Tibial artery (tissue), 4 donors: ENCODE measurements at regions not wholly inside any gene's neighbourhood (a gene's known extent, or its start where the extent isn't known, plus 50 kb on each side); places are given as distances from the start of the nearest gene placed in this dataset.

Experiments used
- DNase-seq, 2 donors: peaks; one replicate each; pipeline ENCODE4 v3.0.0-alpha.2; 2019
- H3K27ac ChIP-seq, 2 donors: fragments of 200-600 bp; sonication (generic) in 1 of 2; 1 replicate in 1 of 2; 2 replicates in 1 of 2; pipeline ENCODE4 v1.5.1; 2018 to 2019; ENCODE audit warnings: mild to moderate bottlenecking in 1 of 2
- H3K27me3 ChIP-seq, 2 donors: fragments of 200-600 bp; sonication (generic) in 1 of 2; one replicate each; pipeline versions ENCODE4 v1.5.1 to v1.6.0; 2016 to 2019
- H3K36me3 ChIP-seq, 3 donors: fragments of 200-600 bp; sonication (generic) in 2 of 3; one replicate each; pipeline ENCODE4 v1.5.1; 2016 to 2019; ENCODE audit warnings: mild to moderate bottlenecking in 2 of 3
- H3K4me1 ChIP-seq, 4 donors: fragments of 200-600 bp; sonication (generic) in 2 of 4; 1 replicate in 3 of 4; 2 replicates in 1 of 4; pipeline ENCODE4 v1.5.1; 2016 to 2019
- H3K4me3 ChIP-seq, 2 donors: fragments of 200-600 bp; sonication (generic) in 1 of 2; 1 replicate in 1 of 2; 2 replicates in 1 of 2; pipeline ENCODE4 v1.5.1; 2018 to 2019; ENCODE audit warnings: mild to moderate bottlenecking in 2 of 2
- H3K9me3 ChIP-seq, 3 donors: fragments of 200-600 bp; sonication (generic) in 1 of 3; one replicate each; pipeline ENCODE4 v1.5.1; 2016 to 2019
- intact Hi-C: fragments of 100-400 bp; cut with DNase I; formaldehyde crosslinking; loops from one replicate; pipeline ENCODE4 v1.15.0; 2023; ENCODE audit warnings: low total_unique reads
- TF ChIP-seq, protein P1 (sequence below), 2 experiments: fragments of 200-600 bp in 1 of 2; fragments of 450-650 bp in 1 of 2; IDR thresholded peaks; one replicate each; pipeline ENCODE4 v1.5.1; 2017 to 2019; ENCODE audit warnings: antibody characterized with exemption in 2 of 2, mild to moderate bottlenecking in 1 of 2, moderate library complexity in 1 of 2

- TF ChIP-seq, protein P1, sequence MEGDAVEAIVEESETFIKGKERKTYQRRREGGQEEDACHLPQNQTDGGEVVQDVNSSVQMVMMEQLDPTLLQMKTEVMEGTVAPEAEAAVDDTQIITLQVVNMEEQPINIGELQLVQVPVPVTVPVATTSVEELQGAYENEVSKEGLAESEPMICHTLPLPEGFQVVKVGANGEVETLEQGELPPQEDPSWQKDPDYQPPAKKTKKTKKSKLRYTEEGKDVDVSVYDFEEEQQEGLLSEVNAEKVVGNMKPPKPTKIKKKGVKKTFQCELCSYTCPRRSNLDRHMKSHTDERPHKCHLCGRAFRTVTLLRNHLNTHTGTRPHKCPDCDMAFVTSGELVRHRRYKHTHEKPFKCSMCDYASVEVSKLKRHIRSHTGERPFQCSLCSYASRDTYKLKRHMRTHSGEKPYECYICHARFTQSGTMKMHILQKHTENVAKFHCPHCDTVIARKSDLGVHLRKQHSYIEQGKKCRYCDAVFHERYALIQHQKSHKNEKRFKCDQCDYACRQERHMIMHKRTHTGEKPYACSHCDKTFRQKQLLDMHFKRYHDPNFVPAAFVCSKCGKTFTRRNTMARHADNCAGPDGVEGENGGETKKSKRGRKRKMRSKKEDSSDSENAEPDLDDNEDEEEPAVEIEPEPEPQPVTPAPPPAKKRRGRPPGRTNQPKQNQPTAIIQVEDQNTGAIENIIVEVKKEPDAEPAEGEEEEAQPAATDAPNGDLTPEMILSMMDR (IDR thresholded peaks at IDR 0.05): no peak
- H3K27me3 ChIP-seq: no peaks in the 10 kb centered on the region
- DNase-seq: no peak
- H3K4me1 ChIP-seq: no peaks in the 10 kb centered on the region
- H3K27ac ChIP-seq: no peak overlapping the region
- no peaks in the 10 kb centered on the region for H3K36me3 ChIP-seq
- H3K4me3 ChIP-seq: no peak overlapping the region
- peaks cover 0 to 15% (median 9%) of the 10 kb centered on the region in 3 donors for H3K9me3 ChIP-seq
- intact Hi-C loops: no loop called here
Measured at GRCh38 chr2:236980961-236981360, 104.7 kb upstream of the COPS8 start.

- Histone ChIP-seq H3K36me3 (no peaks in the 10 kb centered on the region), H3K27ac (no peak overlapping the region), H3K4me3 (no peak overlapping the region), H3K9me3 (peaks cover 0 to 15% (median 9%) of the 10 kb centered on the region in 3 donors), H3K4me1 (no peaks in the 10 kb centered on the region), H3K27me3 (no peaks in the 10 kb centered on the region)
- intact Hi-C loops: no loop called here
- TF ChIP-seq, protein P1 (IDR thresholded peaks at IDR 0.05): no peak
- no peak for DNase-seq
Measured at GRCh38 chr2:236981701-236982485, 103.8 kb upstream of the COPS8 start.

- Histone ChIP-seq H3K4me3 (no peak overlapping the region), H3K27ac (no peak overlapping the region), H3K4me1 (no peaks in the 10 kb centered on the region), H3K9me3 (peaks cover 0 to 15% (median 9%) of the 10 kb centered on the region in 3 donors), H3K36me3 (no peaks in the 10 kb centered on the region), H3K27me3 (no peaks in the 10 kb centered on the region)
- intact Hi-C loops: no loop called here
- no peak for DNase-seq
- TF ChIP-seq, protein P1 (IDR thresholded peaks at IDR 0.05): no peak
Measured at GRCh38 chr2:236982693-236983455, 102.8 kb upstream of the COPS8 start.

DNA sequence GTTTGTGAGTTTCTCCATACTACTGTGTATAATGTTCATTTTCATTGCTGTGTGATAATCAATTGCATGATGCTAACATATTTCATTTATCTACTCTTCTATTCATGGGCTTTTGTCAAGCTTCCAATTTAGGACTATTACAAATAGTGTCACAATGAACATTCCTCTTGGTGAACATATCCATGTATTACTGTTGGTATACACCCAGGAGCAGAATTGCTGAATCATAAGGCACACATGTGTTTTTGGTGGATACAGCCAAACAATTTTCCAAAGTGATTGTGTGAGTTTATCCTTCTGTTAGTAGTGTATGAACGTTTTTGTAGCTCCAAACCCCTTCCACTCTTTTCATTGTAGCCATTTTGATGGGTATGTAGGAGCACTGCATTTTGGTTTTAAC, 101.6 kb upstream of the COPS8 start:
- Histone ChIP-seq H3K4me1 (no peaks in the 10 kb centered on the region), H3K27ac (no peak overlapping the region), H3K27me3 (no peaks in the 10 kb centered on the region), H3K9me3 (peaks cover 0 to 15% (median 9%) of the 10 kb centered on the region in 3 donors), H3K36me3 (no peaks in the 10 kb centered on the region), H3K4me3 (no peak overlapping the region)
- TF ChIP-seq, protein P1 (IDR thresholded peaks at IDR 0.05): no peak
- intact Hi-C loops: no loop called here
- DNase-seq: no peak

DNA sequence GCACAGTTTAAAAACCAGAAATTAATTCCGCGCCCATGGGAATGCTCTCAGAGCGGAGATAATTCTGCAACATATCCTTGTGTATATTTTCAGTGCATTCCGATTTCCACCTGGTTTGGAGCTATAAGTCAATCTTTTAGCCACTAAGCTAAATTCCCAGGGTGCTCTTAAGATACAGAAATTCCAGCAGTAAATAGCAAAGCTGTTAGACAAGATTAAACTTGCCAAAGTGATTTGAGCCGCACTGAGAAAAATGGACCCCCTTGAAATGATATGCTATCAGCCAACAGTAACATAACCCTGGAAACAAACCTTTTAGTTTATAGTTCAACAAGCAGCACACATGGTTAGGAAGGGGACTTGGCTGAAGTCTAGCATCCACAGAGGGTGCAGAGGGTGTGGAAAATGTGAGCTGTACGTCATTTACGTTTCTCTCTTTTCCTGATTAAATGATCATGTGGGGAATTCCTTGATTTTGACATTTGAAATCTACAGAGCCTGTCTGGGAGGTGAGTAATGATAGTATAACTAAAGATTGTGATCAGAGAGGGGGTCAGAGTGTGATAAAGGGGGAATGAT, 99.8 kb upstream of the COPS8 start:
- Histone ChIP-seq H3K4me3 (no peak overlapping the region), H3K36me3 (no peaks in the 10 kb centered on the region), H3K27me3 (no peaks in the 10 kb centered on the region), H3K4me1 (no peaks in the 10 kb centered on the region), H3K27ac (no peak overlapping the region), H3K9me3 (peaks cover 0 to 15% (median 9%) of the 10 kb centered on the region in 3 donors)
- intact Hi-C loops: no loop called here
- DNase-seq: no peak
- TF ChIP-seq, protein P1 (IDR thresholded peaks at IDR 0.05): no peak
